Fibroblast of the aortic adventitia (primary cell): ENCODE measurements at regions not wholly inside any gene's neighbourhood (a gene's known extent, or its start where the extent isn't known, plus 50 kb on each side); places are given as distances from the start of the nearest gene placed in this dataset.

Source experiments
- DNase-seq: peaks from one replicate; pipeline ENCODE4 v3.0.0-alpha.2; 2010; ENCODE audit warnings: low read depth
- H3K4me3 ChIP-seq: 2 replicates; pipeline ENCODE4 v1.5.1; 2011; ENCODE audit warnings: low read depth, mild to moderate bottlenecking, control low read depth, low read length, moderate library complexity
- TF ChIP-seq, protein P1 (sequence below): IDR thresholded peaks from 2 replicates; pipeline ENCODE4 v1.5.1; 2011; ENCODE audit warnings: mild to moderate bottlenecking, low read length, control low read depth, inconsistent platforms; ENCODE audit not compliant: insufficient read depth

DNA sequence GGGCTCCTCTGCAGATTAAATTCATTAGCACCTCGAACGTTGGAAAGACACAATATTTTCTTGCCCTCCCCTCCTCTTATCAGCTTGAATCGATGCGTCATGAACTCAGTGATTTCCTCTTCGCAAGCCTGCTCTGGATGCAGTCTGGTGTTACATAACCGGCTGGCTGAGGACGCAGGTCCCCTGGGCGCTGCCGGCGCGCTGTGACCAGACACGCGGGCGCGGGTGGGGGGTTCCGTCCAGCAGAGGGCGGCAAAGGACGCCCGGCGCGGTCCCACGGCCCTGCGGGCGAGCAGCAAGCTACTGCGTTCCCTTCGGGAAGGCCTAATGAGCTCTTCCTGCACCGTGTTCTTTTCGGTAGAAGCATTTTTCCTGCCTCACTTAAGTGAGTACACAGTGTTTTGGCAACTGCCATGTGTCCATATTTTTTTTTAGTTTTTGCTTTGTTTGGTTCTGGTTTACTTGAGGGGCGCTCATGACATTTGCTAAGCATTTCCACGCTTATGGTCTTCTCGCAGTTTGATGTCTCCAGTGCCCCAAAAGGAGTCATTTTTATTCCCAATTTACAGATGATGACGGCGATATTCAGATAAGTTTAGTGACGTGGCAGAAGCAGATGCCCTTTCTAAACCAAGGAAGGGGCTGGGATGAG is 112.2 kb upstream of the MBNL2 start:
- DNase-seq: peak; percentile 94
- H3K4me3 ChIP-seq: no peak overlapping the region
- TF ChIP-seq, protein P1, sequence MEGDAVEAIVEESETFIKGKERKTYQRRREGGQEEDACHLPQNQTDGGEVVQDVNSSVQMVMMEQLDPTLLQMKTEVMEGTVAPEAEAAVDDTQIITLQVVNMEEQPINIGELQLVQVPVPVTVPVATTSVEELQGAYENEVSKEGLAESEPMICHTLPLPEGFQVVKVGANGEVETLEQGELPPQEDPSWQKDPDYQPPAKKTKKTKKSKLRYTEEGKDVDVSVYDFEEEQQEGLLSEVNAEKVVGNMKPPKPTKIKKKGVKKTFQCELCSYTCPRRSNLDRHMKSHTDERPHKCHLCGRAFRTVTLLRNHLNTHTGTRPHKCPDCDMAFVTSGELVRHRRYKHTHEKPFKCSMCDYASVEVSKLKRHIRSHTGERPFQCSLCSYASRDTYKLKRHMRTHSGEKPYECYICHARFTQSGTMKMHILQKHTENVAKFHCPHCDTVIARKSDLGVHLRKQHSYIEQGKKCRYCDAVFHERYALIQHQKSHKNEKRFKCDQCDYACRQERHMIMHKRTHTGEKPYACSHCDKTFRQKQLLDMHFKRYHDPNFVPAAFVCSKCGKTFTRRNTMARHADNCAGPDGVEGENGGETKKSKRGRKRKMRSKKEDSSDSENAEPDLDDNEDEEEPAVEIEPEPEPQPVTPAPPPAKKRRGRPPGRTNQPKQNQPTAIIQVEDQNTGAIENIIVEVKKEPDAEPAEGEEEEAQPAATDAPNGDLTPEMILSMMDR: peak; percentile 80

DNA sequence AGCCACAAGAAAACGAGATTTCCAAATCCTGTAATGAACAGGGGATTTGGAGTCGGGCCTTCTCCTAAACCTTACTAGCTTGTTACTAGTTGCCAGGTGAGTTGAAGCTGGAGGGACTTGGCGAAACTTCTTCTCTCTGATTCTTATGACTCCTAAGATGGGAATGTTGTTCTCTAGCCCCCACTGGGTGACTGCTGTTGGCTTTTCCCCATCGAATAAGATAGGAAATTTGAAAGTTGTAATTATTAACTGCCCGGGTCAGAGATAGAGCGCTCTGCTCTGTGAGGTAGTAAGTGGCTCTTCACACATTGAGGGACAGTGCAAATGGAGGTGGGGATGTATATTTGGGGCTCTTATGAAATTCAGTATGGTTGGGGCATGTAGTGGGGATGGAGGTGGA is 111.2 kb upstream of the MBNL2 start:
- TF ChIP-seq, protein P1: no peak
- H3K4me3 ChIP-seq: no peak overlapping the region
- DNase-seq: no peak

DNA sequence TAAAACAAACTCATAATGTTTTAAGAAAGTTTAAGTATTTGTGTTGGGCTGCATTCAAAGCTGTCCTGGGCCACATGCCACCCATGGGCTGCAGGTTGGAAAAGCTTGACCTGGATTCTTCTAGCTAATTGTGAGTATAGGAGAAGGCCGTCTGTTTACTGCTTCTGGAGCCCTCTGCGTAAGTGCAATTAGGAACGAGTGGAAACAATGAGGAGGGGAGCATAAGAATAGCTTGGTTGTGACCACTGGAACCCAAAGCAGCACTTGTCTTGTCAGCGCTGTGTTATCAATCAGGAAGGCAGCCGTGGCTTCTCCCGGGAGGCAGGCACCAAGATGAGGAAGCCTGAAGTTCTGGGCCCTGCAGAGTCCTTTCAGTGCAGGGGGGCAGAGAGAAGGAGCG is 110.4 kb upstream of the MBNL2 start:
- TF ChIP-seq, protein P1: no peak
- no peak overlapping the region for H3K4me3 ChIP-seq
- no peak for DNase-seq

DNA sequence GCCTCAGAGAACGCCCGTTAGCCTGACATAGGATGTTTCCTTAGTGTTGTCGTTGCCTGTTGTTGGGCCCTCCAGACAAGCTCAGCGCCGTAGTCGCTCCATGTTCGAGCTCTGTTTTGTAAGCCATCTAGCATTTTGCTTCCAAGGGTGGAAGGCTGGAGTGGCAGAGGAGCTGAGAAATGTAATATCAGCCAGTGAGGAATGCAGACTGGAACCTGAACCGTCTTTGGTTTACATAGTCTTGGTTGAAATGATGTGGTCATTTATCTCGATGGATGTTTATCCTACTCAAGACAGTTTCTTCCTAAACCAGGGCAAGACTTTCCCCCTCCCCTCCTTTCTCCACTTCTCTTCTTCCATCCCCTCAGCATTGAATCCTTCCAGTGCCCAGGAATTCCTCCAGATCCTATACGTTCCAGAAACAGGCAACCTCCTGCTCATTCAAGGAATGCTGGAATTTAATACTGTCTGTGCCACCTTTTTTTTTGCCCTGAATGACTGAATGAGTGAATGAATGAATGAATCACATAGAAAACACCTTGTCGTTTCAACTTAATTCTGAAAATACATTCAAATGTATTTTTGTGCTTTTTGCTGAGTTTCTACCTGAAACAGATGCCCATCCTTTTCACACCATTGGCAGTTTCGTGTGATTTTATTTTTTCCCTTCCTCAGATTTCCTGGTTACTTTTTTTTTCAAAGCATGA is 109.5 kb upstream of the MBNL2 start:
- TF ChIP-seq, protein P1: no peak
- no peak for DNase-seq
- H3K4me3 ChIP-seq: no peak overlapping the region

DNA sequence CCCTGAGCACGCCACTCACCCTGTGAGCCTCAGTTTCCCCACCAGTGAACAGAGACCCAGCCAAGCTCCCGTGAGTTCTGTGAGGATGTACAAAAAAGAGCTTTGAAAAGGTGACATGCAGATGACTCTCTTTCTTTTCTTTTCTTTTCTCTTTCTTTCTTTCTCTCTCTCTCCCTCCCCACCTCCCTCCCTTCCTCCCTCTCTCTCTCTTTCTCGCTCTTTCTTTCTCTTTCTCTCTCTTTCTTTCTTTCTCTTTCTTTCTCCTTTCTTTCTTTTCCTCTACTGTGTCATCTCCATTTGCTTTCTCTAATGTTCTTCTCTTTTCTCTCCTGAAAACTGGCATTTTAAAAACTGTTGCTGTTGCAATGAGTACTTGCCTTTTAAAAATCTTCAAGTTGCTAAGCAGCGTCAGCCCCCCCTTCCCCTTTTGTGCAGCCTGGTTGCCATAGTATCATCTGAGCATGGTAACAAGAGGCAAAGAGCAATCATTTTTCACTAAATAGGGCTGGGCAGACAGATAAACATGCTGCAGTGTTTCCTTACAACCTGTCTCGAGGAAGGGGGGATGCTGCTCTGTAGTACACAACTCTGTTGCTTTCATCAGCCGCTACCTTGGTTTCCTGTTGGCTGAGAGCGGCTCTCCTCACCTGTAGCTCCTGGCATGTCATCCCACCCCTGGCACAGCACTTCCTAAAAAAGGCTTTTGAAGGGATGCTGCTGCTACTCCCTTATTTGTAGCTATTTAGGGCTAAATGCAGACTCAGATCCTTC is 108.7 kb upstream of the MBNL2 start:
- TF ChIP-seq, protein P1: no peak
- no peak overlapping the region for H3K4me3 ChIP-seq
- DNase-seq: no peak

DNA sequence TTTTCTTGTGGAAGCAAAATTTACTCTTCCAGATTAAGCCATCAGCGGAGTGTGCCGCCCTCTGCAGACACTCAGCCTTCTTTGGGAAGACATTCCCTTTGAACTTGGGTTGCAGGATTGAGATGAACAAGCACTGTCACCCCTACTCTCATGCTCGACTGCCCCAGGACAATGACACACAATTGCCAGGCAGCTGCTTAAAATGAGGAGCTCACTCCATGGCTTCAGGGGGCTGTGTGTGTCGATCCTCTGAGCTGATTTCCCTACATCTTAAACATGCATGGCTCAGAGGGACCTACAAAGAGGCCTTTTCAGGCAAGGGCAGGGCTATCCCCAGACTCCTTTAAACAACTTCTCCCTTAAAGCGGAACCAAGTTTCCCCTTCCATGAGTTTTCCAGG is 107.5 kb upstream of the MBNL2 start:
- no peak overlapping the region for H3K4me3 ChIP-seq
- TF ChIP-seq, protein P1: no peak
- no peak for DNase-seq
